Inferior parietal cortex (tissue), 1 donor: ENCODE measurements at regions not wholly inside any gene's neighbourhood (a gene's known extent, or its start where the extent isn't known, plus 50 kb on each side); places are given as distances from the start of the nearest gene placed in this dataset.

Experiments used
- DNase-seq: peaks from one replicate; pipeline ENCODE4 v3.0.0-alpha.2; 2016; ENCODE audit errors: extremely low spot score

GRCh38 chr13:64793131-64793530 lies 2437.0 kb downstream of the PCDH9 start:
- DNase-seq = no peak

GRCh38 chr13:64791373-64791772 lies 2438.8 kb downstream of the PCDH9 start:
- DNase-seq = no peak

- DNase-seq = no peak
Measured at GRCh38 chr13:64782466-64782865, 2447.7 kb downstream of the PCDH9 start.

GRCh38 chr13:64778002-64778401 lies 2452.1 kb downstream of the PCDH9 start:
- DNase-seq = no peak

- DNase-seq = no peak
Measured at GRCh38 chr13:64774915-64775314, 2455.2 kb downstream of the PCDH9 start.

GRCh38 chr13:64770743-64771142 lies 2459.4 kb downstream of the PCDH9 start:
- DNase-seq = no peak

GRCh38 chr13:64767054-64767453 lies 2463.1 kb downstream of the PCDH9 start:
- DNase-seq = no peak

DNA sequence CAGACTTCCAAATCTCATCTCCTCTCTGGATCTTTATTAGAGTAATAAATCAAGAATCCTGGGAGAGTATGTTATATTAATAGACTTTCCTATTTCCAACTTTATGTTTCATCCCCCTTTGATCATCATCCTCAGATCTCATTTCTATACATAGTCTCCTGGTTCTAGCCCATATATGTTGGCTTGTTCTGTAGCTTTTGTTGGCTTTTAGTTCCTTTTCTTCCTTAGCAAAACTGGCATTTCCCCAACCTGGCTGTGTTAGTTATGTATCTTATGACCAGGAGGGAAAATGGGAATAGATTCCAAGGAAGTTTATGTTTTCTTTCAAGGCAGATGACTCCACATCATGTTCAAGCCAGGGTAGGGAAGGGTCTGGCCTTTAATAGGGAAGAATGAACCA lies 2464.5 kb downstream of the PCDH9 start:
- no peak for DNase-seq

- no peak for DNase-seq
Measured at GRCh38 chr13:64758521-64759244, 2471.5 kb downstream of the PCDH9 start.

DNA sequence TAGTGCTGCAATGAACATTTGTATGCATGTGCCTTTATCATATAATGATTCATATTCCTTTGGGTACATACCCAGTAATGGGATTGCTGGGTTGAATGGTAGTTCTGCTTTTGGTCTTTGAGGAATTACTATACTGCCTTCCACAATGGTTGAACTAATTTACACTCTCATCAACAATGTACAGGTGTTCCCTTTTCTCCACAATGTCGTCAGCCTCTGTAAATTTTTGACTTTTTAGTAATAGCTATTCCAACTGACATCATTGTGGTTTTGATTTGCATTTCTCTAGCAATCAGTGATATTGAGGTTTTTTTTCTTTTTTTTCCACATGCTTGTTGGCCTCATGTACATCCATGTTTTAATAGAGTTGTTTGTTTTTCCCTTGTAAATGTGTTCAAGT lies 2473.5 kb downstream of the PCDH9 start:
- no peak for DNase-seq

- no peak for DNase-seq
Measured at GRCh38 chr13:64755961-64756360, 2474.2 kb downstream of the PCDH9 start.

DNA sequence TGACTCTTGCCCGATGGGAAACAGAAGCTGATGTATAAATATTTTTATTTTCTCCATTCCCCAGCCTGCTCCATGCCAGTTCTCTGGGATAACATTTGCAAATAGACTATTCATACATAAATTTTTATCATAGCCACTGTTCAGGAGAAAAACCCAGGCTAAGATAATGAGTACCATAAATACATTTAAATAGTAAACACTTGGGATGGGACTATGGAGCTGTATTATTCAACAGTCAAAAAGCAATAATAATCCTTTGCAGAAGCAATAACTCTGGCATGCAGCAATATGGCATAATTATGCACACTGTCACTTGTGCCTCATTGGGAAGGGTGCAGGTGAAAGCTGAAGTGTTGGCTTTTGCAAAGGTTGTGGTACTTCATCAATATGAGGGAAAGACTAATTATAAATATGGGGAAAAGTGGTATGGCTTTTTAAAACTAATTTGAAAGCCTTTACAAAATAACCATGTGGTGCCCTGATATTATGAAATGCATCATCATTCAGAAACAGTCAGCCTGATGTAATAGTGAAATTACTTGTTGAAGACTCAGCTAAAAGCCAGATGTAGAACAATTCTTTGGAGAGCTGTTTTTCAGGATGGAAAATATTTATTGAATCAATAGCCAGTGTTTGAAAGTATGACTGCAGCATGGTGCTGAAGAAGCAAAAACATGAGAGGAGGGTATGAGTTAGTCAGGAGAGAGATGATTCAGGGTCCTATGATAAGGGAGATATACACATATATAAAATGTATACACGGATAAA lies 2476.7 kb downstream of the PCDH9 start:
- no peak for DNase-seq

DNA sequence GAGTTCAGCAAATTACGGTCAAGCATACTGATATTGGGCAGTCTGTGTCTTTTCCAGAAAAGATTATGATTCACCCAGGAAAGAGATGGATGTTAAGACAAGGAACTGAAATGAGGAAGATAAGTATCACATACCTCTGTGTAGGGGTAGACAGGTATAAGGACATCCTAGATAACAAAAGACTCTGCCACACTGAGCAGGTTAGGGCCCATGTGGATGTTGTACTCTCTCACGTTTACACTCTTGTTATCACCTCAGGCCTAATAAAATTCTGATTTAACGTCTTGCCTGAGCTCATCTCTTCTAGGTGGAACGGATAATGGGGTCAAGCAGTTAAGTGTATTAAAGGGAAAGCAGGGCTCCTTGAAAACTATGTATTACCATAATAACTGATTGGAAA lies 2480.8 kb downstream of the PCDH9 start:
- DNase-seq = no peak

DNA sequence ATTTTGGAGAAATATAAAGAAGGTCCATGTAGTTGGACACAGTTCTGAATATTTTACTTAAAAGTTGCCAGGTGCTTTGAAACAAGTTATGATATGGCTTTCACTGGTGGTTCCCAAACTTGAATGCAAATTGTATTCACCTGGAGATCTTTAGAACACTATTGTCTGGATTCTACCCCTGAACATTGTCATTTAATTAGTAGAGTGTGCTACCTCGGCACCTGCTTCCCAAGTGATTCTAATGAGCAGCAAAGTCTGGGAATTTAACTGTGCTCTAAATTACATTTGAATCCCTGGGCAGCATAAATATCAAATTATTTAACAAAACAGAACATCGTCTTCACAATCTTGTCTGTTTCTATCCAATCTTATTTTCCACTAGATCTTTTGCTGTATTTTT lies 2483.3 kb downstream of the PCDH9 start:
- DNase-seq = no peak

DNA sequence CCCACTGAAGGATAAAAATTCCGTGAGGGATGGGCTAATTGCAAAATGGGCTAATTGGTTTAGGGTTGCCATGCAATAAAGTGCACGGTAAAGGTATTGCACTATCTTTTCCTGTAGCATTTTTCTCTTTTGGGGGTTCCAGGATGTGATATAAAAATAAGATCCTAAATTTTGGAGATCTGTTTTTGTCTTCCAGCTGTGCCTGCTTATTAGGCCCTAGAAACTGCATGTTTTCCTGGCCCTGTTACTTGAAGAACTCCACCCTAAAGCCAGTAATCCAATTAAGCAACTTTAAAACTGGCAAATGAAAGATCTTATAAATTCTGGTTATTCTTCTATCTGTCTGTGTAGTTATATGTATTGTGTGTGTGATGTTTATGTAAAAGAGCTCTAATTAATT lies 2489.6 kb downstream of the PCDH9 start:
- DNase-seq = no peak

DNA sequence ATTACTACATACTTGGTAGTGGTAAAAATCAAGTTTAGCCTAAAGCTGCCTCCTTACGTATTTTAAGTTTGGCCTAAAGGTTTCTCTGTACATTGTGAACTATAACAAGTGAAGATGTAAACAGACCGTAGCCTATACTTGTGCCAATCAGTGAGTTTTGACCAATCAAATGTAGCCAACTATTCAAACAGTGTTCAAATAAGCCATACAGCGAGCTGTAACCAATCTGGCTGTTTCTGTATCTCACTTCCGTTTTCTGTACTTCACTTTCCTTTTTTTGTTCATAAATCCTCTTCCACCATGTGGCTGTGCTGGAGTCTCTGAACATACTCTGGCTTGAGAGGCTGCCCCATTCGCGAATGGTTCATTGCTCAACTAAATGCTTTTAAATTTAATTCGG lies 2504.6 kb downstream of the PCDH9 start:
- DNase-seq = no peak

GRCh38 chr13:64723724-64724123 lies 2506.4 kb downstream of the PCDH9 start:
- DNase-seq = no peak

GRCh38 chr13:64718116-64718515 lies 2512.0 kb downstream of the PCDH9 start:
- DNase-seq = no peak

GRCh38 chr13:64716936-64717335 lies 2513.2 kb downstream of the PCDH9 start:
- DNase-seq = no peak

DNA sequence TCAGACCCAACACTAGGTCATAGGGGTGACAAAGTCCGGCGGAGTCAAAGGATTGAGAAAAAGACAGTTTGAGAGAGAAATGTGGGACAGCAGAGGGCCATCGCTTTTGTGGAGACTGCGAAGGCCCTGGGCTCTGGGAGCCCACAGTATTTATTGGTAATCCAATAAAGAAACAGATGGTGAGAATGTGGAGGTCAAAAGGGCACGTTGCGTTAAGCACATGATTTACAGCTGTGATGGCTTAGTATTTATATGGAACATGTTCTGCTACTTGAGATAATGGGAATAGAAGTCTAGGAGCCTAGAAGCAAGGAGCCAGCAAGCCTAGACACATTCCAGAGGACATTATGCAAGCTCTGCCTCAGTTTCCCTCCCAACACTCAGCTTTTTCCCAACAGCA lies 2521.1 kb downstream of the PCDH9 start:
- DNase-seq = no peak

- DNase-seq = no peak
Measured at GRCh38 chr13:64704121-64704649, 2526.0 kb downstream of the PCDH9 start.

GRCh38 chr13:64697226-64697625 lies 2532.9 kb downstream of the PCDH9 start:
- no peak for DNase-seq
